IMR-90 (cell line): ENCODE measurements at regions not wholly inside any gene's neighbourhood (a gene's known extent, or its start where the extent isn't known, plus 50 kb on each side); places are given as distances from the start of the nearest gene placed in this dataset.

Experiments
- ATAC-seq: fragments of 200-7000 bp; cut with Tn5 transposase; 2 replicates; pipeline ENCODE4 v1.9.1; 2020; ENCODE audit warnings: low read depth, mild to moderate bottlenecking, moderate library complexity
- BruUV-seq: library from RNA; stranded (reverse); fragments of 400-500 nt; replicated peaks from 2 replicates; lab custom pipeline; 2021; lab: Mats Ljungman, UMichigan
- CTCF ChIA-PET: fragments of 300-600 bp; formaldehyde crosslinking; extraction: SDS; loops from one replicate; lab custom pipeline; 2021; ENCODE audit warnings: antibody characterized with exemption; lab: Yijun Ruan, JAX
- POLR2A ChIA-PET: fragments of 300-600 bp; sonication (Branson Sonifier 250); formaldehyde crosslinking; loops from one replicate; lab custom pipeline; 2022; ENCODE audit warnings: antibody characterized with exemption; ENCODE audit not compliant: unreplicated experiment; lab: Charles Lee
- DNase-seq: peaks from one replicate; pipeline ENCODE4 v3.0.0; 2013
- H2AFZ ChIP-seq: replicated peaks from 2 replicates; pipeline ENCODE3; 2013; ENCODE audit warnings: low read length, mild to moderate bottlenecking; ENCODE audit not compliant: poor library complexity
- H2AK5ac ChIP-seq: 2 replicates; pipeline ENCODE4 v1.6.1; 2013; ENCODE audit warnings: low read depth, low read length, inconsistent platforms
- H2AK9ac ChIP-seq: replicated peaks from 2 replicates; pipeline ENCODE3; 2013; ENCODE audit warnings: mild to moderate bottlenecking, low read depth, low read length, moderate library complexity; ENCODE audit not compliant: poor library complexity
- H2BK120ac ChIP-seq: 2 replicates; pipeline ENCODE4 v1.6.1; 2013; ENCODE audit warnings: low read depth, low read length, inconsistent platforms
- H2BK15ac ChIP-seq: 3 replicates; pipeline ENCODE4 v1.6.1; 2013; ENCODE audit warnings: low read depth, low read length, inconsistent platforms
- H2BK20ac ChIP-seq: 2 replicates; pipeline ENCODE4 v1.6.1; 2013; ENCODE audit warnings: low read depth, mild to moderate bottlenecking, inconsistent platforms, low read length, moderate library complexity
- H2BK5ac ChIP-seq: 2 replicates; pipeline ENCODE4 v1.6.1; 2013; ENCODE audit warnings: mild to moderate bottlenecking, low read depth, low read length, inconsistent platforms; ENCODE audit not compliant: poor library complexity, severe bottlenecking
- H3K14ac ChIP-seq: replicated peaks from 2 replicates; pipeline ENCODE4 v1.6.1; 2013; ENCODE audit warnings: low read depth, low read length, inconsistent platforms
- H3K18ac ChIP-seq: 2 replicates; pipeline ENCODE4 v1.6.1; 2013; ENCODE audit warnings: low read depth, low read length, control low read depth
- H3K23ac ChIP-seq: 2 replicates; pipeline ENCODE4 v1.6.1; 2013; ENCODE audit warnings: low read depth, low read length, inconsistent platforms
- H3K27ac ChIP-seq: 2 replicates; pipeline ENCODE4 v1.5.1; 2013; ENCODE audit warnings: mild to moderate bottlenecking, control low read depth, low read length; ENCODE audit not compliant: insufficient read depth
- H3K27me3 ChIP-seq: 2 replicates; pipeline ENCODE4 v1.6.1; 2013; ENCODE audit warnings: low read length; ENCODE audit not compliant: control insufficient read depth, insufficient read depth
- H3K36me3 ChIP-seq: 2 replicates; pipeline ENCODE4 v1.6.1; 2013; ENCODE audit warnings: low read length, mixed read lengths; ENCODE audit not compliant: control insufficient read depth, insufficient read depth
- H3K4ac ChIP-seq: 2 replicates; pipeline ENCODE4 v1.6.1; 2013; ENCODE audit warnings: low read depth, low read length, inconsistent platforms
- H3K4me1 ChIP-seq: 2 replicates; pipeline ENCODE4 v1.6.1; 2013; ENCODE audit warnings: low read length, mixed read lengths; ENCODE audit not compliant: control insufficient read depth, insufficient read depth
- H3K4me2 ChIP-seq: 2 replicates; pipeline ENCODE4 v1.6.1; 2013; ENCODE audit warnings: low read depth, mild to moderate bottlenecking, control low read depth, low read length, moderate library complexity
- H3K4me3 ChIP-seq: 2 replicates; pipeline ENCODE4 v1.5.1; 2013; ENCODE audit warnings: low read depth, mild to moderate bottlenecking, control low read depth, low read length, moderate library complexity; ENCODE audit not compliant: insufficient read depth
- H3K56ac ChIP-seq: 2 replicates; pipeline ENCODE4 v1.6.1; 2013; ENCODE audit warnings: low read length, inconsistent platforms; ENCODE audit not compliant: insufficient read depth; ENCODE audit errors: extremely low read depth
- H3K79me1 ChIP-seq, 2 experiments: 2 replicates each; pipeline ENCODE4 v1.6.1; 2013; ENCODE audit warnings: low read length in 2 of 2, inconsistent platforms in 1 of 2, low read depth in 1 of 2
- H3K9ac ChIP-seq: 2 replicates; pipeline ENCODE4 v1.6.1; 2013; ENCODE audit warnings: low read depth, low read length, control low read depth
- H3K9me1 ChIP-seq: 2 replicates; pipeline ENCODE4 v1.6.1; 2013; ENCODE audit warnings: low read length, inconsistent platforms; ENCODE audit not compliant: insufficient read depth
- H3K9me3 ChIP-seq: 2 replicates; pipeline ENCODE4 v1.6.1; 2013; ENCODE audit warnings: low read length; ENCODE audit not compliant: control insufficient read depth, insufficient read depth
- H4K20me1 ChIP-seq: 2 replicates; pipeline ENCODE4 v1.6.1; 2013; ENCODE audit warnings: low read length, inconsistent platforms; ENCODE audit not compliant: insufficient read depth
- H4K5ac ChIP-seq: 2 replicates; pipeline ENCODE4 v1.6.1; 2013; ENCODE audit warnings: mild to moderate bottlenecking, low read depth, low read length, control low read depth
- H4K8ac ChIP-seq, 2 experiments: 2 replicates each; pipeline ENCODE4 v1.6.1; 2013; ENCODE audit warnings: low read depth in 2 of 2, low read length in 2 of 2, control low read depth in 1 of 2, inconsistent platforms in 1 of 2
- H4K91ac ChIP-seq: 2 replicates; pipeline ENCODE4 v1.6.1; 2013; ENCODE audit warnings: low read depth, low read length, inconsistent platforms; ENCODE audit not compliant: insufficient read depth
- BHLHE40 ChIP-seq: fragments of 150-350 bp; IDR thresholded peaks from 2 replicates; pipeline ENCODE4 v1.6.1; 2016; ENCODE audit warnings: mild to moderate bottlenecking, low read depth, low read length
- CEBPB ChIP-seq: IDR thresholded peaks from 2 replicates; pipeline ENCODE4 v1.6.1; 2012; ENCODE audit warnings: low read depth, low read length, improper control_type of control experiment
- CHD1 ChIP-seq: IDR thresholded peaks from 2 replicates; pipeline ENCODE4 v1.6.1; 2012; ENCODE audit warnings: low read depth, low read length, improper control_type of control experiment
- FOS ChIP-seq: fragments of 150-350 bp; IDR thresholded peaks from 2 replicates; pipeline ENCODE4 v1.6.1; 2016; ENCODE audit warnings: low read depth, low read length
- MAFK ChIP-seq: IDR thresholded peaks from 2 replicates; pipeline ENCODE4 v1.6.1; 2012; ENCODE audit warnings: low read depth, low read length, improper control_type of control experiment
- MAZ ChIP-seq: IDR thresholded peaks from 2 replicates; pipeline ENCODE4 v1.6.1; 2012; ENCODE audit warnings: low read depth, mild to moderate bottlenecking, low read length, improper control_type of control experiment, moderate library complexity, borderline replicate concordance
- MXI1 ChIP-seq: IDR thresholded peaks from 2 replicates; pipeline ENCODE4 v1.6.1; 2012; ENCODE audit warnings: low read depth, mild to moderate bottlenecking, low read length, moderate library complexity, borderline replicate concordance
- NFE2L2 ChIP-seq: fragments of 150-350 bp; IDR thresholded peaks from 2 replicates; pipeline ENCODE4 v1.6.1; 2016; ENCODE audit warnings: low read depth, mild to moderate bottlenecking, low read length
- POLR2A ChIP-seq: IDR thresholded peaks from 2 replicates; pipeline ENCODE4 v1.6.1; 2012; ENCODE audit warnings: mild to moderate bottlenecking, low read depth, low read length
- RAD21 ChIP-seq: IDR thresholded peaks from 2 replicates; pipeline ENCODE4 v1.6.1; 2012; ENCODE audit warnings: low read length, improper control_type of control experiment
- RCOR1 ChIP-seq: IDR thresholded peaks from 2 replicates; pipeline ENCODE4 v1.6.1; 2012; ENCODE audit warnings: mild to moderate bottlenecking, low read length, improper control_type of control experiment; ENCODE audit not compliant: insufficient replicate concordance
- RFX5 ChIP-seq: IDR thresholded peaks from 2 replicates; pipeline ENCODE4 v1.8.0; 2012; ENCODE audit warnings: low read depth, mild to moderate bottlenecking, low read length, moderate library complexity
- SMC3 ChIP-seq: fragments of 150-350 bp; IDR thresholded peaks from 2 replicates; pipeline ENCODE4 v1.6.1; 2016; ENCODE audit warnings: low read depth, mild to moderate bottlenecking, antibody characterized with exemption, low read length, moderate library complexity
- WGBS, 2 experiments: methylation state at CpG; one replicate each; pipeline versions ENCODE4 v1.1.5 to v1.1.7; 2013; ENCODE audit warnings: missing lambda C conversion rate in 2 of 2; ENCODE audit not compliant: insufficient read length in 1 of 2; ENCODE audit errors: extremely low coverage in 2 of 2; 5-methylcytosine and 5-hydroxymethylcytosine counted together
- dilution Hi-C: fragments of 300-500 bp; cut with HindIII; formaldehyde crosslinking; loops from one replicate; pipeline ENCODE4 v1.14.3; 2018; ENCODE audit warnings: low sequenced_read_pairs; ENCODE audit not compliant: unreplicated experiment
- in situ Hi-C: fragments of 300-500 bp; cut with MboI; formaldehyde crosslinking; loops from 3 replicates; pipeline ENCODE4 v1.14.3; 2019; ENCODE audit warnings: low sequenced_read_pairs, inconsistent platforms, mixed read lengths
- intact Hi-C: fragments of 100-400 bp; cut with micrococcal nuclease; formaldehyde crosslinking; loops from 2 replicates; pipeline ENCODE4 v1.10.0; 2022
- TF ChIP-seq, protein P1 (sequence below): fragments of 150-350 bp; IDR thresholded peaks from 2 replicates; pipeline ENCODE4 v1.6.1; 2016; ENCODE audit warnings: low read depth, mild to moderate bottlenecking, low read length, moderate library complexity, borderline replicate concordance
- TF ChIP-seq, protein P2 (sequence below): fragments of 150-350 bp; IDR thresholded peaks from 2 replicates; pipeline ENCODE4 v1.6.1; 2017; ENCODE audit warnings: mild to moderate bottlenecking, antibody characterized with exemption, low read length, low read depth
- TF ChIP-seq, protein P3 (sequence below): conservative IDR thresholded peaks from 2 replicates; pipeline ENCODE4 v1.5.1; 2012; ENCODE audit warnings: mild to moderate bottlenecking, low read depth, low read length, improper control_type of control experiment

GRCh38 chr1:98299861-98300260, 361.7 kb upstream of the SNX7 start:
- ChIA-PET POLR2A (no interaction called here), CTCF (no interaction called here)
- Histone ChIP-seq H3K27me3 (no peaks in the 10 kb centered on the region), H3K4me2 (no peak overlapping the region), H3K79me1 (no peaks in the 10 kb centered on the region), H3K9ac (no peak overlapping the region), H3K56ac (no peak overlapping the region), H4K20me1 (no peaks in the 10 kb centered on the region), H3K4ac (no peak overlapping the region), H3K4me3 (no peak overlapping the region), H3K36me3 (no peaks in the 10 kb centered on the region), H3K23ac (no peak overlapping the region), H2AK5ac (no peak overlapping the region), H2BK20ac (no peak overlapping the region), H2AFZ (no peak overlapping the region), H2BK120ac (no peak overlapping the region), H3K27ac (no peak overlapping the region), H3K14ac (no peak overlapping the region), H4K5ac (no peak overlapping the region), H3K18ac (no peak overlapping the region), H3K9me1 (no peaks in the 10 kb centered on the region), H2AK9ac (no peak overlapping the region), H4K8ac (no peak overlapping the region), H2BK5ac (no peak overlapping the region), H2BK15ac (no peak overlapping the region), H4K91ac (no peak overlapping the region), H3K9me3 (no peaks in the 10 kb centered on the region), H3K4me1 (no peaks in the 10 kb centered on the region)
- BruUV-seq, result no TSS peak
- no peak for ATAC-seq
- WGBS, 2 experiments, result no CpG with 5 or more reads among the region's 3 CpGs
- no peak for DNase-seq
- intact Hi-C loops, result no loop called here
- dilution Hi-C loops, result no loop called here
- TF ChIP-seq, protein P1, sequence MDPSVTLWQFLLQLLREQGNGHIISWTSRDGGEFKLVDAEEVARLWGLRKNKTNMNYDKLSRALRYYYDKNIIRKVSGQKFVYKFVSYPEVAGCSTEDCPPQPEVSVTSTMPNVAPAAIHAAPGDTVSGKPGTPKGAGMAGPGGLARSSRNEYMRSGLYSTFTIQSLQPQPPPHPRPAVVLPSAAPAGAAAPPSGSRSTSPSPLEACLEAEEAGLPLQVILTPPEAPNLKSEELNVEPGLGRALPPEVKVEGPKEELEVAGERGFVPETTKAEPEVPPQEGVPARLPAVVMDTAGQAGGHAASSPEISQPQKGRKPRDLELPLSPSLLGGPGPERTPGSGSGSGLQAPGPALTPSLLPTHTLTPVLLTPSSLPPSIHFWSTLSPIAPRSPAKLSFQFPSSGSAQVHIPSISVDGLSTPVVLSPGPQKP, result no peak
- TF ChIP-seq NFE2L2 (no peak), CEBPB (no peak), BHLHE40 (no peak), CHD1 (no peak), MXI1 (no peak), POLR2A (no peak), MAFK (no peak), RCOR1 (no peak), RAD21 (no peak), RFX5 (no peak), SMC3 (no peak), FOS (no peak), MAZ (no peak)
- TF ChIP-seq, protein P2, sequence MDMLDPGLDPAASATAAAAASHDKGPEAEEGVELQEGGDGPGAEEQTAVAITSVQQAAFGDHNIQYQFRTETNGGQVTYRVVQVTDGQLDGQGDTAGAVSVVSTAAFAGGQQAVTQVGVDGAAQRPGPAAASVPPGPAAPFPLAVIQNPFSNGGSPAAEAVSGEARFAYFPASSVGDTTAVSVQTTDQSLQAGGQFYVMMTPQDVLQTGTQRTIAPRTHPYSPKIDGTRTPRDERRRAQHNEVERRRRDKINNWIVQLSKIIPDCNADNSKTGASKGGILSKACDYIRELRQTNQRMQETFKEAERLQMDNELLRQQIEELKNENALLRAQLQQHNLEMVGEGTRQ, result no peak
- TF ChIP-seq, protein P3, sequence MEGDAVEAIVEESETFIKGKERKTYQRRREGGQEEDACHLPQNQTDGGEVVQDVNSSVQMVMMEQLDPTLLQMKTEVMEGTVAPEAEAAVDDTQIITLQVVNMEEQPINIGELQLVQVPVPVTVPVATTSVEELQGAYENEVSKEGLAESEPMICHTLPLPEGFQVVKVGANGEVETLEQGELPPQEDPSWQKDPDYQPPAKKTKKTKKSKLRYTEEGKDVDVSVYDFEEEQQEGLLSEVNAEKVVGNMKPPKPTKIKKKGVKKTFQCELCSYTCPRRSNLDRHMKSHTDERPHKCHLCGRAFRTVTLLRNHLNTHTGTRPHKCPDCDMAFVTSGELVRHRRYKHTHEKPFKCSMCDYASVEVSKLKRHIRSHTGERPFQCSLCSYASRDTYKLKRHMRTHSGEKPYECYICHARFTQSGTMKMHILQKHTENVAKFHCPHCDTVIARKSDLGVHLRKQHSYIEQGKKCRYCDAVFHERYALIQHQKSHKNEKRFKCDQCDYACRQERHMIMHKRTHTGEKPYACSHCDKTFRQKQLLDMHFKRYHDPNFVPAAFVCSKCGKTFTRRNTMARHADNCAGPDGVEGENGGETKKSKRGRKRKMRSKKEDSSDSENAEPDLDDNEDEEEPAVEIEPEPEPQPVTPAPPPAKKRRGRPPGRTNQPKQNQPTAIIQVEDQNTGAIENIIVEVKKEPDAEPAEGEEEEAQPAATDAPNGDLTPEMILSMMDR, result no peak
- in situ Hi-C loops, result no loop called here
